ENCODE measurements at regions not wholly inside any gene's neighbourhood (a gene's known extent, or its start where the extent isn't known, plus 50 kb on each side); places are given as distances from the start of the nearest gene placed in this dataset.

DNA sequence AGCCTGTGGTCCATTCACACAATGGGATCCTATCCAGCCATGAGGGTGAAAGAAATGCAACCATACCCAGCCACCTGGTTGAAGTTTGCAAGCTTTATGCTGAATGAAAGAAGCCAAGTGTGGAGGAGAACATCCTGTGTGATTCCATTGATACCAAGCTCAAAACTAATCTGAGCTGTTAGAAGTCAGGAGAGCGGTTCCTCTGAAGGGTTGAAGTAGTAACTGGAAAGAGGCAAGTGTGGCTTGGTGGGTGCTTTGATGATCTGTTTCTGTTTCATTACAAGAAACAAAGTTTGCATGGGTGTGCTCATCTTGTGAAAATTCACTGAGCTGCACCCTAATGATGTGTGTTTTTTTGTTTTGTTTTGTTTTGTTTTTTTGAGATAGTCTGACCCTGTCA, 99.4 kb downstream of the SALL1 start:
- TF ChIP-seq, protein P1, sequence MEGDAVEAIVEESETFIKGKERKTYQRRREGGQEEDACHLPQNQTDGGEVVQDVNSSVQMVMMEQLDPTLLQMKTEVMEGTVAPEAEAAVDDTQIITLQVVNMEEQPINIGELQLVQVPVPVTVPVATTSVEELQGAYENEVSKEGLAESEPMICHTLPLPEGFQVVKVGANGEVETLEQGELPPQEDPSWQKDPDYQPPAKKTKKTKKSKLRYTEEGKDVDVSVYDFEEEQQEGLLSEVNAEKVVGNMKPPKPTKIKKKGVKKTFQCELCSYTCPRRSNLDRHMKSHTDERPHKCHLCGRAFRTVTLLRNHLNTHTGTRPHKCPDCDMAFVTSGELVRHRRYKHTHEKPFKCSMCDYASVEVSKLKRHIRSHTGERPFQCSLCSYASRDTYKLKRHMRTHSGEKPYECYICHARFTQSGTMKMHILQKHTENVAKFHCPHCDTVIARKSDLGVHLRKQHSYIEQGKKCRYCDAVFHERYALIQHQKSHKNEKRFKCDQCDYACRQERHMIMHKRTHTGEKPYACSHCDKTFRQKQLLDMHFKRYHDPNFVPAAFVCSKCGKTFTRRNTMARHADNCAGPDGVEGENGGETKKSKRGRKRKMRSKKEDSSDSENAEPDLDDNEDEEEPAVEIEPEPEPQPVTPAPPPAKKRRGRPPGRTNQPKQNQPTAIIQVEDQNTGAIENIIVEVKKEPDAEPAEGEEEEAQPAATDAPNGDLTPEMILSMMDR (IDR thresholded peaks at IDR 0.05), result no peak
- TF ChIP-seq POLR2A (IDR thresholded peaks at IDR 0.05), result no peak

Data from adrenal gland (tissue), 5 donors.